ENCODE measurements at regions not wholly inside any gene's neighbourhood (a gene's known extent, or its start where the extent isn't known, plus 50 kb on each side); places are given as distances from the start of the nearest gene placed in this dataset.
"Not testable (repeated sequence)": the region's sequence is repeated elsewhere in the genome, so short reads cannot be mapped to it uniquely, and the experiment has no call there.

DNA sequence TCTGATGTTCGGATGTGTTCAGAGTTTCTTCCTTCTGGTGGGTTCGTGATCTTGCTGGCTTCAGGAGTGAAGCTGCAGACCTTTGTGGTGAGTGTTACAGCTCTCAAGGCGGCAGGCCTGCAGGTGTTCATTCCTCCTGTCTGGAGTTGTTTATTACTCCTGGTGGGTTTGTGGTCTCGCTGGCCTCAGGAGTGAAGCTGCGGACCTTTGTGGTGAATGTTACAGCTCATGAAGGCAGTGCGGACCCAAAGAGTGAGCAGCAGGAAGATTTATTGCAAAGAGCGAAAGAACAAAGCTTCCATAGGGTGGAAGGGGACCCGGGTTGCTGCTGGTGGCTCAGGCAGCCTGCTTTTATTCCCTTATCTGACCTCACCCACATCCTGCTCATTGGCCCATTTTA, 1226.8 kb upstream of the EPHA6 start:
- H2BK12ac ChIP-seq (ENCODE audit: low read depth, low read length); H4K5ac ChIP-seq (ENCODE audit: insufficient read length, low read depth, low read length); H3K9ac ChIP-seq (replicated peaks in 1 of 4; ENCODE audit: extremely low read depth in 1 of 4, low read depth in 3 of 4, low read length in 3 of 4); H2BK20ac ChIP-seq (ENCODE audit: low read length); H2AFZ ChIP-seq (ENCODE audit: low read length); POLR2A ChIA-PET (ENCODE audit: partially characterized antibody); H3K56ac ChIP-seq (replicated peaks; ENCODE audit: insufficient read length, low read depth, low read length); H3K4me2 ChIP-seq (ENCODE audit: insufficient read depth in 1 of 2, low read depth in 2 of 2, low read length in 2 of 2); H4K8ac ChIP-seq (ENCODE audit: extremely low read depth, insufficient read depth, low read length); H3K27ac ChIP-seq (ENCODE audit: low read depth, low read length); H2BK5ac ChIP-seq (ENCODE audit: low read depth, low read length); H2AK5ac ChIP-seq (ENCODE audit: low read depth, low read length); H2BK120ac ChIP-seq (replicated peaks; ENCODE audit: low read depth, low read length); H2BK15ac ChIP-seq (ENCODE audit: low read length); H3K4me3 ChIP-seq (ENCODE audit: extremely low read depth in 1 of 4, insufficient read depth in 2 of 4, low read depth in 3 of 4, low read length in 4 of 4); H4K91ac ChIP-seq (replicated peaks; ENCODE audit: insufficient read length, low read length); H3K79me2 ChIP-seq (ENCODE audit: control insufficient read depth in 1 of 2, insufficient read depth in 2 of 2, low read length in 2 of 2); H3K36me3 ChIP-seq (ENCODE audit: control insufficient read depth in 2 of 4, insufficient read depth in 4 of 4, low read length in 3 of 4); H3K14ac ChIP-seq (ENCODE audit: insufficient read length); H3K23me2 ChIP-seq (ENCODE audit: low read depth, low read length); H3K4ac ChIP-seq (replicated peaks; ENCODE audit: insufficient read length, low read depth, low read length); H3K9me3 ChIP-seq (ENCODE audit: insufficient read depth in 2 of 2, low read depth in 1 of 2, low read length in 1 of 2); H4K20me1 ChIP-seq (replicated peaks in 1 of 2; ENCODE audit: control insufficient read depth in 1 of 2, insufficient read depth in 2 of 2, low read length in 2 of 2); H3K4me1 ChIP-seq (replicated peaks in 1 of 4; ENCODE audit: control insufficient read depth in 3 of 4, insufficient read depth in 4 of 4, low read length in 3 of 4); H3K27me3 ChIP-seq (replicated peaks in 1 of 4; ENCODE audit: control insufficient read depth in 3 of 4, extremely low read depth in 1 of 4, insufficient read depth in 3 of 4, low read length in 3 of 4); FAIRE-seq; H3K79me1 ChIP-seq (ENCODE audit: low read depth, low read length); DNase-seq (ENCODE audit: low read depth in 1 of 2, low spot score in 2 of 2); H3K18ac ChIP-seq (ENCODE audit: extremely low read depth, low read length); H3K23ac ChIP-seq (ENCODE audit: insufficient read length): not testable (repeated sequence)
- CTCF ChIA-PET (ENCODE audit: partially characterized antibody) = interaction anchor here (1.3 kb wide), 1 partner anchor 14 kb away, joined by 3 read pairs; no protein-coding TSS in a partner anchor
- WGBS, 2 experiments (ENCODE audit: extremely low coverage in 1 of 2, insufficient coverage in 1 of 2, insufficient read length in 1 of 2, insufficient replicate concordance in 2 of 2, low coverage in 1 of 2, low lambda C conversion rate in 2 of 2, missing lambda C conversion rate in 1 of 2) = 90% methylated on average over 6 of the region's 8 CpGs; no CpG with 5 or more reads in 1 of the 2 experiments

All from H1 (cell line).